GM12891 (cell line): ENCODE measurements at regions not wholly inside any gene's neighbourhood (a gene's known extent, or its start where the extent isn't known, plus 50 kb on each side); places are given as distances from the start of the nearest gene placed in this dataset.

Experiments used
- POLR2A ChIP-seq: IDR thresholded peaks from 2 replicates; pipeline ENCODE4 v1.6.1; 2011; ENCODE audit warnings: low read depth, low read length, control low read depth
- TAF1 ChIP-seq: IDR thresholded peaks from 2 replicates; pipeline ENCODE4 v1.6.1; 2011; ENCODE audit warnings: low read depth, low read length, control low read depth

GRCh38 chr7:93021748-93022147, 96.0 kb downstream of the SAMD9 start:
- no peak for TF ChIP-seq POLR2A
- no peak for TF ChIP-seq TAF1
